ENCODE measurements at regions not wholly inside any gene's neighbourhood (a gene's known extent, or its start where the extent isn't known, plus 50 kb on each side); places are given as distances from the start of the nearest gene placed in this dataset.

DNA sequence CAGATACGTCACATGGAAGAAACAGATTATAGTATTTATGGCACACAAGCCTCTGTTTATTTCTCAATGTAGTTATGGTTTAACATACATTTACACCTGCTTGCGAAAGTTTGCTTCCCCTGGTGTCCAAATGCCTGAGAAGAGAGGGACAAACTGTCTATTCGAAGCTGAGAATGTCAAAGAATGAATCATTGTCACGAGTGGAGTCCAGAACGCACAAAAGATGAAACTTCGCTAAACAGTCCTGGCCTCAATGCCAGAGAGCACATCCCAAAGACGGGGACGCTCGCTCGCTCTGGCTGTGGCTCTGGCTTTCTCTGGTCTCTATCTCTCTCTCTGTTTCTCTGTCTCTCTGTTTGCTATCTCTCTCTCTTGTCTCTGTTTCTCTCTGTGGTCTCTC, 298.8 kb downstream of the FOXL1 start:
- TF ChIP-seq CTCF (IDR thresholded peaks at IDR 0.05; ENCODE audit: poor library complexity) (no peak), EZH2 (IDR thresholded peaks at IDR 0.05; ENCODE audit: borderline replicate concordance) (no peak)

All from hepatocyte (in vitro differentiated cells).